GM12878 (cell line): ENCODE measurements at regions not wholly inside any gene's neighbourhood (a gene's known extent, or its start where the extent isn't known, plus 50 kb on each side); places are given as distances from the start of the nearest gene placed in this dataset.

ENCODE experiments used
- ATAC-seq: fragments of 200-7000 bp; cut with Tn5 transposase; 3 replicates; pipeline ENCODE4 v1.9.1; 2020; ENCODE audit warnings: mild to moderate bottlenecking, moderate library complexity
- BruUV-seq: library from RNA; stranded (reverse); fragments of 400-500 nt; replicated peaks from 2 replicates; lab custom pipeline; 2021; lab: Mats Ljungman, UMichigan
- CTCF ChIA-PET: fragments of 300-600 bp; sonication (Branson Sonifier 250); formaldehyde crosslinking; extraction: SDS; loops from one replicate; lab custom pipeline; 2021; ENCODE audit warnings: inconsistent platforms; lab: Yijun Ruan, JAX
- POLR2A ChIA-PET: fragments of 350-600 bp; formaldehyde crosslinking; extraction: SDS; loops from one replicate; lab custom pipeline; 2021; ENCODE audit warnings: inconsistent platforms; lab: Charles Lee
- RAD21 ChIA-PET: fragments of 300-600 bp; sonication (Branson Sonifier 250); formaldehyde crosslinking; loops from one replicate; lab custom pipeline; 2023; ENCODE audit warnings: antibody characterized with exemption; ENCODE audit not compliant: unreplicated experiment; lab: Charles Lee
- SMC1A ChIA-PET: fragments of 300-600 bp; sonication (Branson Sonifier 250); formaldehyde crosslinking; loops from one replicate; lab custom pipeline; 2023; ENCODE audit not compliant: unreplicated experiment, uncharacterized antibody; lab: Charles Lee
- DNase-seq: peaks from one replicate; pipeline ENCODE4 v3.0.0-alpha.2; 2011; ENCODE audit warnings: low read depth, low spot score
- FAIRE-seq: peaks from 3 replicates; lab custom pipeline; 2011; peaks lifted over from hg19 to GRCh38; lab: Jason Lieb, UNC
- H2AFZ ChIP-seq: 2 replicates; pipeline ENCODE4 v1.6.0; 2011; ENCODE audit warnings: low read depth, low read length, control low read depth; ENCODE audit not compliant: control insufficient read depth
- H3K27ac ChIP-seq: 2 replicates; pipeline ENCODE4 v1.5.1; 2011; ENCODE audit warnings: control low read depth; ENCODE audit not compliant: control insufficient read depth, insufficient read depth
- H3K27me3 ChIP-seq, 2 experiments: replicated peaks in 1 of 2; 2 replicates each; pipeline versions ENCODE4 v1.6.0 to v1.6.1; 2011; ENCODE audit warnings: low read length in 1 of 2; ENCODE audit not compliant: control insufficient read depth in 2 of 2, insufficient read depth in 2 of 2
- H3K36me3 ChIP-seq, 2 experiments: 2 replicates each; pipeline ENCODE4 v1.5.1; 2011; ENCODE audit warnings: low read length in 1 of 2; ENCODE audit not compliant: control insufficient read depth in 2 of 2, insufficient read depth in 2 of 2
- H3K4me1 ChIP-seq: 2 replicates; pipeline ENCODE4 v1.6.1; 2011; ENCODE audit warnings: mild to moderate bottlenecking, low read length, moderate library complexity, mixed read lengths; ENCODE audit not compliant: control insufficient read depth, insufficient read depth
- H3K4me2 ChIP-seq: 2 replicates; pipeline ENCODE4 v1.6.0; 2011; ENCODE audit warnings: control low read depth; ENCODE audit not compliant: control insufficient read depth, insufficient read depth
- H3K4me3 ChIP-seq: fragments of 200-600 bp; sonication (generic); 2 replicates; pipeline ENCODE4 v1.5.1; 2016
- H3K79me2 ChIP-seq: 2 replicates; pipeline ENCODE4 v1.6.0; 2011; ENCODE audit warnings: low read length; ENCODE audit not compliant: control insufficient read depth, insufficient read depth
- H3K9ac ChIP-seq: 2 replicates; pipeline ENCODE4 v1.8.0; 2011; ENCODE audit warnings: low read length, control low read depth, mixed read lengths; ENCODE audit not compliant: control insufficient read depth, insufficient read depth
- H3K9me3 ChIP-seq: replicated peaks from 3 replicates; pipeline ENCODE4 v1.5.1; 2011; ENCODE audit warnings: mild to moderate bottlenecking, low read length; ENCODE audit not compliant: control insufficient read depth, insufficient read depth
- H4K20me1 ChIP-seq: 2 replicates; pipeline ENCODE4 v1.6.0; 2011; ENCODE audit not compliant: control insufficient read depth, insufficient read depth
- CEBPB ChIP-seq, 2 experiments: fragments of 150-350 bp in 1 of 2; IDR thresholded peaks; 2 replicates each; pipeline ENCODE4 v1.6.1; 2012 to 2014; ENCODE audit warnings: low read depth in 2 of 2, low read length in 2 of 2, borderline replicate concordance in 1 of 2, inconsistent platforms in 1 of 2
- CHD2 ChIP-seq: IDR thresholded peaks from 2 replicates; pipeline ENCODE4 v1.6.1; 2011; ENCODE audit warnings: low read depth, low read length, improper control_type of control experiment, borderline replicate concordance
- MEF2A ChIP-seq: IDR thresholded peaks from 2 replicates; pipeline ENCODE4 v1.6.1; 2011; ENCODE audit warnings: low read depth, mild to moderate bottlenecking, low read length, moderate library complexity; ENCODE audit not compliant: insufficient read depth
- MXI1 ChIP-seq: fragments of 150-350 bp; IDR thresholded peaks from 2 replicates; pipeline ENCODE4 v1.6.1; 2011; ENCODE audit warnings: low read depth, mild to moderate bottlenecking, inconsistent platforms, low read length, improper control_type of control experiment
- PML ChIP-seq: IDR thresholded peaks from 2 replicates; pipeline ENCODE4 v1.6.1; 2012; ENCODE audit warnings: low read length, inconsistent platforms
- POU2F2 ChIP-seq: IDR thresholded peaks from 3 replicates; pipeline ENCODE4 v1.6.1; 2011; ENCODE audit warnings: low read depth, mild to moderate bottlenecking, low read length, borderline replicate concordance
- SKIL ChIP-seq: fragments of 450-650 bp; IDR thresholded peaks from 2 replicates; pipeline ENCODE4 v1.6.1; 2017; ENCODE audit warnings: mild to moderate bottlenecking, low read depth, inconsistent platforms; ENCODE audit not compliant: poor library complexity, severe bottlenecking
- SMAD5 ChIP-seq: IDR thresholded peaks from 2 replicates; pipeline ENCODE4 v1.6.1; 2016; ENCODE audit warnings: antibody characterized with exemption, low read depth
- SUZ12 ChIP-seq: fragments of 200-600 bp; sonication (generic); IDR thresholded peaks from one replicate; pipeline ENCODE4 v1.6.1; 2018; ENCODE audit warnings: antibody characterized with exemption, mild to moderate bottlenecking; ENCODE audit not compliant: unreplicated experiment
- ZNF274 ChIP-seq: IDR thresholded peaks from one replicate; pipeline ENCODE4 v1.8.0; 2011; ENCODE audit not compliant: insufficient read length, insufficient read depth
- WGBS: methylation state at CpG from one replicate; pipeline ENCODE4 v1.1.6; 2016; ENCODE audit warnings: low lambda C conversion rate; ENCODE audit not compliant: insufficient replicate concordance, insufficient coverage; ENCODE audit errors: missing lambda C conversion rate; 5-methylcytosine and 5-hydroxymethylcytosine counted together
- in situ Hi-C: fragments of 300-500 bp; cut with MboI; formaldehyde crosslinking; loops from 9 replicates; pipeline ENCODE4 v1.14.3; 2018; ENCODE audit warnings: mixed read lengths
- intact Hi-C: fragments of 100-400 bp; cut with micrococcal nuclease; formaldehyde crosslinking; loops from one replicate; pipeline ENCODE4 v1.14.2; 2022; ENCODE audit not compliant: unreplicated experiment
- TF ChIP-seq, protein P1 (sequence below): fragments of 450-650 bp; formaldehyde crosslinking; IDR thresholded peaks from 2 replicates; pipeline ENCODE4 v1.4.0; 2022; ENCODE audit warnings: mild to moderate bottlenecking, moderate library complexity
- TF ChIP-seq, protein P2 (sequence below): fragments of 450-650 bp; IDR thresholded peaks from 2 replicates; pipeline ENCODE4 v1.6.1; 2017; ENCODE audit warnings: borderline replicate concordance
- TF ChIP-seq, protein P3 (sequence below): IDR thresholded peaks from 2 replicates; pipeline ENCODE4 v1.6.1; 2012; ENCODE audit warnings: mild to moderate bottlenecking, low read depth, low read length

GRCh38 chr10:43842496-43842895 is 193.8 kb upstream of the ZNF32 start (continued):
- no peak for TF ChIP-seq POU2F2
- TF ChIP-seq MEF2A, result no peak

DNA sequence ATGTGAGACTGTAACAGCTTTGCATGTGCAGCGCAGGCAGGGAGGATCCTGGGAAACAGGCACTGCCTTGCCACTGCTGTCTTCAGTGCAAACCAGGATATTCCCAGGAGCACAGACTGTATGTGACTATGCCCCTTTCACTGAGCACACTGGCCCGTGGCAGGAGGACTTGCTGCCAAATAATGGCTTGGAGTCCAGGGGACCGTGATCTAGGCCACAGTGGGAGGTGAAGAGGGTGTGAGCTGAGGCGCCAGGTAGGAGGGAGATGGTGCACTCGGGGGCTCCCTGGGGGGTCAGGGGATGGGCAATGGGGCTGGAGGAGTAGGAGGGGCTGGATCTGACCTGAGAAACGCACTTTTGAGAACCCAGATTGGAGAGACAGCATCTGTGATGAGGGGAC is 193.4 kb upstream of the ZNF32 start:
- ATAC-seq, result no peak
- 37% methylated on average over 5 of the region's 6 CpGs for WGBS
- DNase-seq, result no peak

More for the DNA sequence above, 193.4 kb upstream of the ZNF32 start:
- no TSS peak for BruUV-seq
- H3K4me1 ChIP-seq, result no peaks in the 10 kb centered on the region; the same call in 1 of the 2 replicates
- no peak overlapping the region for H2AFZ ChIP-seq
- H3K4me3 ChIP-seq, result no peak overlapping the region
- H4K20me1 ChIP-seq, result no peaks in the 10 kb centered on the region
- no peaks in the 10 kb centered on the region for H3K36me3 ChIP-seq
- ChIA-PET POLR2A (no interaction called here), CTCF (no interaction called here), RAD21 (no interaction called here), SMC1A (no interaction called here)
- H3K27me3 ChIP-seq, result peaks cover 0 to 1% of the 10 kb centered on the region in 2 experiments; a peak in 2 of 4 replicates
- no peak overlapping the region for H3K27ac ChIP-seq
- in situ Hi-C loops (no loop called here), intact Hi-C loops (loop anchor here (10.0 kb wide), 1 partner anchor 147 kb away; no protein-coding TSS in a partner anchor)
- no peak overlapping the region for H3K9ac ChIP-seq
- no peak overlapping the region for H3K4me2 ChIP-seq
- H3K79me2 ChIP-seq, result no peaks in the 10 kb centered on the region
- H3K9me3 ChIP-seq, result no peaks in the 10 kb centered on the region
- FAIRE-seq, result no peak
- no peak for TF ChIP-seq MXI1
- no peak for TF ChIP-seq SMAD5
- no peak for TF ChIP-seq ZNF274
- TF ChIP-seq, protein P1, sequence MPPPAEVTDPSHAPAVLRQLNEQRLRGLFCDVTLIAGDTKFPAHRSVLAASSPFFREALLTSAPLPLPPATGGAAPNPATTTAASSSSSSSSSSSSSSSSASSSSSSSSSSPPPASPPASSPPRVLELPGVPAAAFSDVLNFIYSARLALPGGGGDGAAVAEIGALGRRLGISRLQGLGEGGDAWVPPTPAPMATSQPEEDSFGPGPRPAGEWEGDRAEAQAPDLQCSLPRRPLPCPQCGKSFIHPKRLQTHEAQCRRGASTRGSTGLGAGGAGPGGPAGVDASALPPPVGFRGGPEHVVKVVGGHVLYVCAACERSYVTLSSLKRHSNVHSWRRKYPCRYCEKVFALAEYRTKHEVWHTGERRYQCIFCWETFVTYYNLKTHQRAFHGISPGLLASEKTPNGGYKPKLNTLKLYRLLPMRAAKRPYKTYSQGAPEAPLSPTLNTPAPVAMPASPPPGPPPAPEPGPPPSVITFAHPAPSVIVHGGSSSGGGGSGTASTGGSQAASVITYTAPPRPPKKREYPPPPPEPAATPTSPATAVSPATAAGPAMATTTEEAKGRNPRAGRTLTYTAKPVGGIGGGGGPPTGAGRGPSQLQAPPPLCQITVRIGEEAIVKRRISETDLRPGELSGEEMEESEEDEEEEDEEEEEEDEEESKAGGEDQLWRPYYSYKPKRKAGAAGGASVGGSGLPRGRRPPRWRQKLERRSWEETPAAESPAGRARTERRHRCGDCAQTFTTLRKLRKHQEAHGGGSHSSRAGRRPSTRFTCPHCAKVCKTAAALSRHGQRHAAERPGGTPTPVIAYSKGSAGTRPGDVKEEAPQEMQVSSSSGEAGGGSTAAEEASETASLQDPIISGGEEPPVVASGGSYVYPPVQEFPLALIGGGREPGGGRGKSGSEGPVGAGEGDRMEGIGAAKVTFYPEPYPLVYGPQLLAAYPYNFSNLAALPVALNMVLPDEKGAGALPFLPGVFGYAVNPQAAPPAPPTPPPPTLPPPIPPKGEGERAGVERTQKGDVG (CRISPR knock-in tag), result no peak
- TF ChIP-seq, protein P2, sequence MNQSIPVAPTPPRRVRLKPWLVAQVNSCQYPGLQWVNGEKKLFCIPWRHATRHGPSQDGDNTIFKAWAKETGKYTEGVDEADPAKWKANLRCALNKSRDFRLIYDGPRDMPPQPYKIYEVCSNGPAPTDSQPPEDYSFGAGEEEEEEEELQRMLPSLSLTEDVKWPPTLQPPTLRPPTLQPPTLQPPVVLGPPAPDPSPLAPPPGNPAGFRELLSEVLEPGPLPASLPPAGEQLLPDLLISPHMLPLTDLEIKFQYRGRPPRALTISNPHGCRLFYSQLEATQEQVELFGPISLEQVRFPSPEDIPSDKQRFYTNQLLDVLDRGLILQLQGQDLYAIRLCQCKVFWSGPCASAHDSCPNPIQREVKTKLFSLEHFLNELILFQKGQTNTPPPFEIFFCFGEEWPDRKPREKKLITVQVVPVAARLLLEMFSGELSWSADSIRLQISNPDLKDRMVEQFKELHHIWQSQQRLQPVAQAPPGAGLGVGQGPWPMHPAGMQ, result no peak
- TF ChIP-seq SKIL, result no peak
- TF ChIP-seq PML, result no peak
- TF ChIP-seq, protein P3, sequence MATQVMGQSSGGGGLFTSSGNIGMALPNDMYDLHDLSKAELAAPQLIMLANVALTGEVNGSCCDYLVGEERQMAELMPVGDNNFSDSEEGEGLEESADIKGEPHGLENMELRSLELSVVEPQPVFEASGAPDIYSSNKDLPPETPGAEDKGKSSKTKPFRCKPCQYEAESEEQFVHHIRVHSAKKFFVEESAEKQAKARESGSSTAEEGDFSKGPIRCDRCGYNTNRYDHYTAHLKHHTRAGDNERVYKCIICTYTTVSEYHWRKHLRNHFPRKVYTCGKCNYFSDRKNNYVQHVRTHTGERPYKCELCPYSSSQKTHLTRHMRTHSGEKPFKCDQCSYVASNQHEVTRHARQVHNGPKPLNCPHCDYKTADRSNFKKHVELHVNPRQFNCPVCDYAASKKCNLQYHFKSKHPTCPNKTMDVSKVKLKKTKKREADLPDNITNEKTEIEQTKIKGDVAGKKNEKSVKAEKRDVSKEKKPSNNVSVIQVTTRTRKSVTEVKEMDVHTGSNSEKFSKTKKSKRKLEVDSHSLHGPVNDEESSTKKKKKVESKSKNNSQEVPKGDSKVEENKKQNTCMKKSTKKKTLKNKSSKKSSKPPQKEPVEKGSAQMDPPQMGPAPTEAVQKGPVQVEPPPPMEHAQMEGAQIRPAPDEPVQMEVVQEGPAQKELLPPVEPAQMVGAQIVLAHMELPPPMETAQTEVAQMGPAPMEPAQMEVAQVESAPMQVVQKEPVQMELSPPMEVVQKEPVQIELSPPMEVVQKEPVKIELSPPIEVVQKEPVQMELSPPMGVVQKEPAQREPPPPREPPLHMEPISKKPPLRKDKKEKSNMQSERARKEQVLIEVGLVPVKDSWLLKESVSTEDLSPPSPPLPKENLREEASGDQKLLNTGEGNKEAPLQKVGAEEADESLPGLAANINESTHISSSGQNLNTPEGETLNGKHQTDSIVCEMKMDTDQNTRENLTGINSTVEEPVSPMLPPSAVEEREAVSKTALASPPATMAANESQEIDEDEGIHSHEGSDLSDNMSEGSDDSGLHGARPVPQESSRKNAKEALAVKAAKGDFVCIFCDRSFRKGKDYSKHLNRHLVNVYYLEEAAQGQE, result no peak
- TF ChIP-seq SUZ12, result no peak
- no peak for TF ChIP-seq CEBPB (IDR thresholded peaks at IDR 0.05; ENCODE audit: borderline replicate concordance in 1 of 2, low read depth in 2 of 2, low read length in 2 of 2)
- no peak for TF ChIP-seq CHD2
